GM13976 (cell line): ENCODE measurements at regions not wholly inside any gene's neighbourhood (a gene's known extent, or its start where the extent isn't known, plus 50 kb on each side); places are given as distances from the start of the nearest gene placed in this dataset.

Experiments
- DNase-seq: peaks from one replicate; pipeline ENCODE4 v3.0.0; 2012; ENCODE audit warnings: low spot score
- in situ Hi-C: fragments of 300-500 bp; cut with MboI; formaldehyde crosslinking; loops from one replicate; pipeline ENCODE4 v1.12.0; 2022; ENCODE audit warnings: low sequenced_read_pairs, mixed read lengths, inconsistent platforms; ENCODE audit not compliant: unreplicated experiment
- TF ChIP-seq, protein P1 (sequence below): IDR thresholded peaks from 2 replicates; pipeline ENCODE4 v1.5.1; 2012; ENCODE audit warnings: borderline replicate concordance, mild to moderate bottlenecking; ENCODE audit not compliant: insufficient read depth; ENCODE audit errors: extremely low read depth, missing control alignments, control extremely low read depth

DNA sequence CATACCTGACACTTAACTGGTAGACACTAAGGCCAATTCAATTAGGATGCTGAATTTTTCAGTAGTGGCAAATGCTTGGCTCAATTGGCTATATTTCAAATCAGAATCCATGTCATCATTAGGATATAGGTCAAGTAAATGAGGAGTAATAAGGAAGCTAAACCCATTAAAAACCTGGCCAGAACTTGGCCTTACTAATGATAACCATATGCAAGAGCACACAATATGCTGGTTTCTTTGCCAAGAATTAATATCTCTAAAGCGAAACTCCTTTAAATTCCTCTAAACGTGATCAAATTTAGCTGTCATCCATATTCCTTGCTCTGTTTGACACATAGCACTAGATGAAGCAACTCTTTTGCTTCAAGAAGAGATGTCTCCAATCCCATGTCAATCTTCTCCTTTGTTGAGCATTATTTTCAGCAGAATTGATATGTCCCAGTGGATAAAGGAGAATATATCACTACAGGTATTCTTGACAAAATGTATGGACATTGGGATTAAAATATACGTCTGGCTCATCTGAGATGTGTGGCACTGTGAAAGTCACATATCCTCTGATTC lies 206.1 kb upstream of the ANKRD50 start:
- TF ChIP-seq, protein P1, sequence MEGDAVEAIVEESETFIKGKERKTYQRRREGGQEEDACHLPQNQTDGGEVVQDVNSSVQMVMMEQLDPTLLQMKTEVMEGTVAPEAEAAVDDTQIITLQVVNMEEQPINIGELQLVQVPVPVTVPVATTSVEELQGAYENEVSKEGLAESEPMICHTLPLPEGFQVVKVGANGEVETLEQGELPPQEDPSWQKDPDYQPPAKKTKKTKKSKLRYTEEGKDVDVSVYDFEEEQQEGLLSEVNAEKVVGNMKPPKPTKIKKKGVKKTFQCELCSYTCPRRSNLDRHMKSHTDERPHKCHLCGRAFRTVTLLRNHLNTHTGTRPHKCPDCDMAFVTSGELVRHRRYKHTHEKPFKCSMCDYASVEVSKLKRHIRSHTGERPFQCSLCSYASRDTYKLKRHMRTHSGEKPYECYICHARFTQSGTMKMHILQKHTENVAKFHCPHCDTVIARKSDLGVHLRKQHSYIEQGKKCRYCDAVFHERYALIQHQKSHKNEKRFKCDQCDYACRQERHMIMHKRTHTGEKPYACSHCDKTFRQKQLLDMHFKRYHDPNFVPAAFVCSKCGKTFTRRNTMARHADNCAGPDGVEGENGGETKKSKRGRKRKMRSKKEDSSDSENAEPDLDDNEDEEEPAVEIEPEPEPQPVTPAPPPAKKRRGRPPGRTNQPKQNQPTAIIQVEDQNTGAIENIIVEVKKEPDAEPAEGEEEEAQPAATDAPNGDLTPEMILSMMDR: no peak
- DNase-seq: no peak
- in situ Hi-C loops: no loop called here

DNA sequence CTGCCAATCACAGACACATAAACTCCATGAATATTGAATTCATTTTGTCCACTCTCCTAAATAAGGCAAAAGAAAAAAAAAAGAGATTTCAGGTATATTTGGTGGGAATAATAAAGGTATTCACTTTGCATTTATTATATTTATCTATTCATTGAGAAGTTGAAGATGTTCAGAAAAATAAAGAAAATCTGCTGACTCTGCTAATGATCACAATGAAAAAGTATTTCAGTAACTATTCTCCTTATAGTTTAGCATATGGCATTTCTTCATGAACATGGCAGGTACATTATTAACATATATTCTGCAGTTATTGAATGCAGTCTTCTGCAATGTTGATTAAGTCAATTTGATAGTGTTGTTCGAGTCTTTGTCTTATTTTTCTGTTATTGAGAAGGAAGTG lies 202.5 kb upstream of the ANKRD50 start:
- DNase-seq: no peak
- in situ Hi-C loops: no loop called here
- TF ChIP-seq, protein P1: no peak

DNA sequence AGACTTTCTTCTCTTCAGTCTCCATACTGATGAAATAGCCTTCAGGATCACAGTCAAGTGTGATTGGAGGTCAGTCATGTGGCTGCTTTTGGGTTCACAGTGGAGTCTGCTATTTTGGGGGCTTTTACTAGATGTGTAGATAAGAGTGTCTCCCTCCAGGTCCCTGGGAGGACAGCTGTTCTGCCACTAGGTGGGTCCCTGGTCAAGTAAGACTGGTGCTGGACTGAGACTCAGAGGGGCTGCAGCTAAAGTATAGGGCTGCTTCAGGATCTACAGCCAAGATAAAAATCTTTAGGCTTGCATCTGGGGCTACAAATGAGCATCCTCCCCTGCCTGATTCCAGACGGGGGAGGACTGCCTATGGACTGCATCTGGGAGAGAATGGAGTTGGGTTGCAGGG lies 200.7 kb upstream of the ANKRD50 start:
- TF ChIP-seq, protein P1: no peak
- in situ Hi-C loops: no loop called here
- DNase-seq: no peak

DNA sequence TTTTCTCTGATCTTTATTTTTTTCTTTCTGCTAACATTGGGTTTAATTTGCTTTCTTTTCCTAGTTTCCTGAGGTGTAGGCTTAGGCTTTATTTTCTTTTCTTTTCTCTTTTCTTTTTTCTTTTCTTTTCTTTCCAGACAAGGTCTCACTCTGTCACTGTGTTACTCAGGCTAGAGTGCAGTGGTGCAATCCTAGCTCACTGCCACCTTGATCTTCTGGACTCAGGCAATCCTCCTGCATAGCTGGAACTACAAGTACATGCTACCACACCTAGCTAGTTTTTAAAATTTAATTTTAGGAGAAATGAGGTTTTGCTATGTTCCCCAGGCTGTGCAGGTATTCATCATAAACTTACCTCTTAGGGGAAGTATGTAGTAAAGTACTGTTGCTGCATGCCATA lies 197.8 kb upstream of the ANKRD50 start:
- DNase-seq: no peak
- TF ChIP-seq, protein P1: no peak
- in situ Hi-C loops: no loop called here

DNA sequence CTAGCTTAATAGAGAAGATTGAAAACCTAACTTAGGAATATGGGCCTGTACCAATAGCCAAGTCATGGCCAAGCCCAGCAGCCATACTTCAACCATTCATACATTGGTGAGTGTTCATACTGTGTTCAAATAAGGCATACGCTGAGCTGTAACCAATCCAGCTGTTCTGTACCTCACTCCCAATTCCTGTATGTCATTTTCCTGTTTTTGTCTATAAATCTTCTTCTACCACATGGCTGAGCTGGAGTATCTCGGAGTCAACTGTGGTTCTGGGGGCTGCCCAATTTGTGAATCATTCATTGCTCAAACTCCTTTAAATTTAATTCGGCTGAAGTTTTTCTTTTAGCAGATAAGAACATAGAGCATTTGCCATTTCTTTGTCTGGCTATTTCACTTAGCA lies 195.3 kb upstream of the ANKRD50 start:
- in situ Hi-C loops: no loop called here
- TF ChIP-seq, protein P1: no peak
- DNase-seq: no peak

DNA sequence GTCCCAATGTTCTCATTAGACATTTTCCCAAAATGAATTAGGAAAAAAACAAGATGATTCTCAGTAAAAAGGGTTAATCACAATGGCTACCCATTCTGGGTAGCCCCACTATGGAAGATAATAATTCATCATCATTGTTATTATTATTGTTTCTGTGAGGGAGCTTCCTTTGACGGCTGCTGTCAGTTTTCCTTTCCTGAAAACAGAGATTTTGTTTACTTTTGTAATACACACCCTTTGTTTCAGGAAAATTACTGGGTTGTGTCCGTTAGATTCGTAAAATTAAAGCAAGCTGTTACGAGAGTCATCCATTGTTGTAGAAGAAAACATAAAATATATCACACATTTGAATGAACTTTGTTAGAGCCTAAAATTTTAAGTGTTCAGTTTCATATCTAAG lies 192.9 kb upstream of the ANKRD50 start:
- TF ChIP-seq, protein P1: no peak
- in situ Hi-C loops: no loop called here
- no peak for DNase-seq
